Adrenal gland (tissue), 9 donors: ENCODE measurements at regions not wholly inside any gene's neighbourhood (a gene's known extent, or its start where the extent isn't known, plus 50 kb on each side); places are given as distances from the start of the nearest gene placed in this dataset.
A peak's percentile ranks its signal among the peaks of the same experiment; 100 is the strongest.

Source experiments
- DNase-seq, 7 donors: peaks; one replicate each; pipeline ENCODE4 v3.0.0-alpha.2; 2019 to 2020
- H3K27ac ChIP-seq, 5 donors: fragments of 200-600 bp; sonication (generic) in 4 of 5; 1 replicate in 3 of 5; 2 replicates in 2 of 5; pipeline versions ENCODE4 v1.5.1 to v1.8.0; 2016 to 2020; ENCODE audit warnings: mild to moderate bottlenecking in 1 of 5
- H3K27me3 ChIP-seq: fragments of 200-600 bp; 2 replicates; pipeline ENCODE4 v1.8.0; 2021
- H3K36me3 ChIP-seq, 2 donors: fragments of 200-600 bp; replicated peaks in 1 of 2; 1 replicate in 1 of 2; 2 replicates in 1 of 2; pipeline versions ENCODE4 v1.5.1 to v1.8.0; 2018 to 2022
- H3K4me1 ChIP-seq, 2 donors: fragments of 200-600 bp; replicated peaks in 1 of 2; 1 replicate in 1 of 2; 2 replicates in 1 of 2; pipeline versions ENCODE4 v1.5.1 to v1.8.0; 2018 to 2021
- H3K4me3 ChIP-seq, 4 donors: fragments of 200-600 bp; sonication (generic) in 3 of 4; one replicate each; pipeline ENCODE4 v1.5.1; 2016 to 2018
- H3K9me3 ChIP-seq, 3 donors: fragments of 200-600 bp; sonication (generic) in 1 of 3; replicated peaks in 1 of 3; 1 replicate in 2 of 3; 2 replicates in 1 of 3; pipeline versions ENCODE4 v1.5.1 to v1.8.0; 2016 to 2021
- CTCF ChIP-seq, 6 experiments: fragments of 450-650 bp in 4 of 6; fragments of 200-600 bp in 2 of 6; sonication (generic) in 1 of 6; IDR thresholded peaks; 1 replicate in 5 of 6; 2 replicates in 1 of 6; pipeline versions ENCODE4 v1.5.1 to v1.8.0; 2016 to 2021; ENCODE audit warnings: antibody characterized with exemption in 6 of 6, mild to moderate bottlenecking in 2 of 6, moderate library complexity in 1 of 6
- POLR2A ChIP-seq, 2 donors: fragments of 450-650 bp; IDR thresholded peaks; one replicate each; pipeline ENCODE4 v1.6.1; 2017; ENCODE audit warnings: antibody characterized with exemption in 2 of 2, mild to moderate bottlenecking in 2 of 2, moderate library complexity in 1 of 2
- WGBS, 4 donors: extraction: QIAGEN DNeasy Blood & Tissue Kit in 2 of 4; methylation state at CpG; one replicate each; pipeline versions ENCODE4 v1.1.5 to v1.1.7; 2013 to 2017; 5-methylcytosine and 5-hydroxymethylcytosine counted together
- intact Hi-C, 2 donors: fragments of 100-400 bp; cut with DNase I; formaldehyde crosslinking; loops; one replicate each; pipeline versions ENCODE4 v1.14.1 to v1.15.0; 2022 to 2023
- small RNA-seq, 2 donors: library from RNA; depleted of rRNA; stranded (forward); fragments of <200 nt; gene quantifications; one replicate each; pipeline ENCODE3, GENCODE V24; 2016
- donor health status: healthy with polysubstance abuse.
- donor health status: Bipolar disorder and iron deficiency.
- donor health status: DM: yes; HTN: yes; CAD: no.
- donor health status: DM: no; HTN: no; CAD: no.
- donor health status: DM: no; HTN: no; CAD: no.

GRCh38 chr1:8078176-8078671, 52.1 kb upstream of the ERRFI1 start:
- H3K27me3 ChIP-seq: no peaks in the 10 kb centered on the region
- peak overlapping the region in 4 of 5 donors; percentile 64 to 82 (median 70) for H3K27ac ChIP-seq
- no peaks in the 10 kb centered on the region for H3K36me3 ChIP-seq
- H3K4me3 ChIP-seq: no peak overlapping the region
- 50 to 52% (median 51%) methylated on average over 6 of the region's 6 CpGs for WGBS, 4 donors
- DNase-seq: peak in 3 of 7 donors; percentile 30 to 65 (median 45)
- H3K9me3 ChIP-seq: no peaks in the 10 kb centered on the region
- peaks cover 11 to 21% of the 10 kb centered on the region in 2 donors for H3K4me1 ChIP-seq
- TF ChIP-seq CTCF (IDR thresholded peaks at IDR 0.05) (no peak), POLR2A (IDR thresholded peaks at IDR 0.05) (no peak)
- intact Hi-C loops: no loop called here

GRCh38 chr1:8077602-8078001, 51.5 kb upstream of the ERRFI1 start:
- Histone ChIP-seq H3K27me3 (no peaks in the 10 kb centered on the region), H3K9me3 (no peaks in the 10 kb centered on the region), H3K4me1 (peaks cover 11 to 17% of the 10 kb centered on the region in 2 donors), H3K4me3 (no peak overlapping the region), H3K36me3 (no peaks in the 10 kb centered on the region), H3K27ac (peak overlapping the region; percentile 39 to 82 (median 69))
- DNase-seq: no peak
- no peak for TF ChIP-seq CTCF (IDR thresholded peaks at IDR 0.05)
- TF ChIP-seq POLR2A (IDR thresholded peaks at IDR 0.05): no peak
- WGBS, 4 donors: 54 to 56% (median 55%) methylated on average over 4 of the region's 4 CpGs
- intact Hi-C loops: no loop called here

GRCh38 chr1:8077120-8077573, 51.0 kb upstream of the ERRFI1 start:
- DNase-seq: peak; percentile 49 to 86 (median 78)
- no peaks in the 10 kb centered on the region for H3K27me3 ChIP-seq
- no peaks in the 10 kb centered on the region for H3K36me3 ChIP-seq
- H3K9me3 ChIP-seq: no peaks in the 10 kb centered on the region
- no peak overlapping the region for H3K4me3 ChIP-seq
- peaks cover 11 to 17% of the 10 kb centered on the region in 2 donors for H3K4me1 ChIP-seq
- H3K27ac ChIP-seq: peak overlapping the region; percentile 39 to 82 (median 69)
- intact Hi-C loops: no loop called here
- peak in 4 of 6 experiments; percentile 11 to 37 (median 26) for TF ChIP-seq CTCF (IDR thresholded peaks at IDR 0.05)
- no peak for TF ChIP-seq POLR2A (IDR thresholded peaks at IDR 0.05)
- WGBS, 4 donors: 22 to 39% (median 28%) methylated on average over 8 of the region's 8 CpGs

GRCh38 chr1:8076176-8076575, 50.1 kb upstream of the ERRFI1 start:
- intact Hi-C loops: no loop called here
- peaks cover 11 to 17% of the 10 kb centered on the region in 2 donors for H3K4me1 ChIP-seq
- no peak for TF ChIP-seq CTCF (IDR thresholded peaks at IDR 0.05)
- no peak for TF ChIP-seq POLR2A (IDR thresholded peaks at IDR 0.05)

More at GRCh38 chr1:8076176-8076575, 50.1 kb upstream of the ERRFI1 start:
- Histone ChIP-seq H3K4me3 (no peak overlapping the region), H3K27me3 (no peaks in the 10 kb centered on the region), H3K27ac (peak overlapping the region in 1 of 5 donors; percentile 69), H3K36me3 (no peaks in the 10 kb centered on the region), H3K9me3 (no peaks in the 10 kb centered on the region)
- no peak for DNase-seq
- WGBS, 4 donors: 91 to 95% (median 93%) methylated on average over 4 of the region's 4 CpGs

Small RNAs in the stretch of these regions (small RNA-seq; reads per million reads assigned to genes)
- gene RNU1-7P: 0 reads per million in 2 donors
